ENCODE measurements at regions not wholly inside any gene's neighbourhood (a gene's known extent, or its start where the extent isn't known, plus 50 kb on each side); places are given as distances from the start of the nearest gene placed in this dataset.

DNA sequence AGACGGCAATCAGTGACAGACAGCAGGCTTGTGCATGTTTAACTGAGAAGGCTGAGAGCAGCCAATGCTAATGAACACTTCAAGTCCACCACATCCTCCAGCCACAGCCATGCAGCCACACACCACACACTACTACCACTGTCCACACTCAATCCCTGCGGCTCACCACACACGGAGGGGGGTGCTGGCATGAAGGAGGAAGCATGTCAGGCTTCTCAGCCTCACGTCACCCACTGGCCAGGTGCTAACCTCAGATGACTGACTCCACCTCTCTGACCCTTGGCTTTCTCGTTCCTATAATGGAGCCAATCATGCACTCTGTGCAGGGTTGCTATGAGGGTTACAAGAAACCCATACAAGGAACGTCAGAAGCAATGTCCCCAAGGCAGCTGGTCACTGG lies 165.4 kb upstream of the RNF32 start:
- Histone ChIP-seq H3K27ac (no peak overlapping the region), H3K4me1 (peaks cover 0 to 6% (median 0%) of the 10 kb centered on the region in 4 donors), H3K27me3 (no peaks in the 10 kb centered on the region), H3K36me3 (no peaks in the 10 kb centered on the region), H3K9me3 (no peaks in the 10 kb centered on the region), H3K4me3 (no peak overlapping the region)
- DNase-seq (no peak), ATAC-seq (ENCODE audit: low FRiP score in 2 of 2) (no peak)
- TF ChIP-seq, protein P1, sequence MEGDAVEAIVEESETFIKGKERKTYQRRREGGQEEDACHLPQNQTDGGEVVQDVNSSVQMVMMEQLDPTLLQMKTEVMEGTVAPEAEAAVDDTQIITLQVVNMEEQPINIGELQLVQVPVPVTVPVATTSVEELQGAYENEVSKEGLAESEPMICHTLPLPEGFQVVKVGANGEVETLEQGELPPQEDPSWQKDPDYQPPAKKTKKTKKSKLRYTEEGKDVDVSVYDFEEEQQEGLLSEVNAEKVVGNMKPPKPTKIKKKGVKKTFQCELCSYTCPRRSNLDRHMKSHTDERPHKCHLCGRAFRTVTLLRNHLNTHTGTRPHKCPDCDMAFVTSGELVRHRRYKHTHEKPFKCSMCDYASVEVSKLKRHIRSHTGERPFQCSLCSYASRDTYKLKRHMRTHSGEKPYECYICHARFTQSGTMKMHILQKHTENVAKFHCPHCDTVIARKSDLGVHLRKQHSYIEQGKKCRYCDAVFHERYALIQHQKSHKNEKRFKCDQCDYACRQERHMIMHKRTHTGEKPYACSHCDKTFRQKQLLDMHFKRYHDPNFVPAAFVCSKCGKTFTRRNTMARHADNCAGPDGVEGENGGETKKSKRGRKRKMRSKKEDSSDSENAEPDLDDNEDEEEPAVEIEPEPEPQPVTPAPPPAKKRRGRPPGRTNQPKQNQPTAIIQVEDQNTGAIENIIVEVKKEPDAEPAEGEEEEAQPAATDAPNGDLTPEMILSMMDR (IDR thresholded peaks at IDR 0.05), result no peak
- TF ChIP-seq POLR2A (IDR thresholded peaks at IDR 0.05) (no peak), EP300 (IDR thresholded peaks at IDR 0.05) (no peak), POLR2AphosphoS5 (IDR thresholded peaks at IDR 0.05) (no peak)
- WGBS, 2 donors, result 67 to 69% methylated on average over 6 of the region's 6 CpGs

DNA sequence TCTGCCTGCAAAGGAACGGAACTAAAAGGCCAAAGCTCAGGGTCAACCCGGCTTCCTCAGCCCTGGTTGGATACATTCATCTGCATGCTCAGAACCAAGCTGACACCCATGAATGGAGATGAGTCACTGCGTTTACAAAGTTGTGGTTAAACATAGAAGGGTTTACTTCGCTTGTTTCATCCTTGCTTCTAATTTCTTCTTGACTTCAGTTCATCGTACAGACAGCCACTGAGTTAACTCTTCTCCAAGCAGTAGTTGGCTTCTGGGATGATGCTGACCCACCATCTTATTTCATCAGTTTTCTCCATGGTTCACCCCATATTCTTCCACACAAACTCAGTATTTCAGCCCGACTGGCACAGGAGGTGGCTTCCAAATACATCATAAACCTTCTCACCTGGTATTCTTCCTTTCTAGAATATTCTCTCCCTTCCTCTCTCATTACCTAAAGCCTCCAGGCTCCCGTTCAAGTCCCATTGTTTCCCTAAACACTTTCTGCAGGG lies 166.3 kb upstream of the RNF32 start:
- no peak for ATAC-seq (ENCODE audit: low FRiP score in 2 of 2)
- H3K9me3 ChIP-seq, result no peaks in the 10 kb centered on the region
- 71 to 76% methylated on average over 7 of the region's 7 CpGs for WGBS, 2 donors
- TF ChIP-seq, protein P1 (IDR thresholded peaks at IDR 0.05), result no peak
- TF ChIP-seq EP300 (IDR thresholded peaks at IDR 0.05), result no peak
- no peak for TF ChIP-seq POLR2AphosphoS5 (IDR thresholded peaks at IDR 0.05)
- no peaks in the 10 kb centered on the region for H3K36me3 ChIP-seq
- no peaks in the 10 kb centered on the region for H3K27me3 ChIP-seq
- H3K4me1 ChIP-seq, result peaks cover 0 to 6% (median 0%) of the 10 kb centered on the region in 4 donors
- no peak for DNase-seq
- H3K4me3 ChIP-seq, result no peak overlapping the region
- H3K27ac ChIP-seq, result no peak overlapping the region

DNA sequence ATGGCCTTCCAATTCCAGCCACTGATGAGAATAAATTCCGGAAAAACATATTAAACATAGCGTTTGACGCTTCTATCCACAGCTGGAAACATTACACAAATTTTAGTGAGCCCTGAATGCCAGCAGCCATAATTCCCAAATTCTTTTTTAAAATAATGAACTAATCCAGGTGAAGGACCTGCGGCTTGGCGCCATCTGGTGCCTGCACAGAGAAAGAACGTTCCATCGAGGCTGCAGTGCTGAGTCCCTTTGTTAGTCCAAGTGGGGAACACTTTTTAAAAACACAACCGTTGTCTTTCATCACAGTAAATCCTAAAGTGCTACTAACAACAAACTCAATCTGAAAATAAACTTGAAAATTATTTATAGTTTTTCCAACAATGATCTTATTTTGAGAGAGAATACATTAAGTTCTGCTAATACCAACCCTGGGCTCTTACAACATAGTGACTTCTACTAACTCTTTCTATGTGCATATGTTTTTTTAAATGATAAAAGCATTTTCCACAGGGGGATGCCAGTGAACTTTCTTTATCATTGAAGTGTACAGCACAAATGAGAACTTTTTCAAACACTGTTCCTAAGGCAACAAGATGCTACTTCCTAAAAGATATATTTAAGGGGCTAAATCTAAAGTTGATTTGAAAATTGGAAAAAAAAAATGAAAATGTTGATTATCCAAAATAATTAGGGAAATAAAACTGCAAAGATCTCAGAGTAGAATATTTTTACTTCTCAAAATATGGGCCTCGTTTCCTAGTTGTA lies 166.9 kb upstream of the RNF32 start:
- Histone ChIP-seq H3K9me3 (no peaks in the 10 kb centered on the region), H3K4me3 (no peak overlapping the region), H3K27ac (no peak overlapping the region), H3K4me1 (peaks cover 0 to 6% (median 0%) of the 10 kb centered on the region in 4 donors), H3K36me3 (no peaks in the 10 kb centered on the region), H3K27me3 (no peaks in the 10 kb centered on the region)
- TF ChIP-seq POLR2AphosphoS5 (IDR thresholded peaks at IDR 0.05) (no peak), POLR2A (IDR thresholded peaks at IDR 0.05) (no peak), EP300 (IDR thresholded peaks at IDR 0.05) (no peak)
- TF ChIP-seq, protein P1 (IDR thresholded peaks at IDR 0.05), result peak; percentile 19 to 60 (median 40)
- DNase-seq (peak in 1 of 2 donors; percentile 50), ATAC-seq (ENCODE audit: low FRiP score in 2 of 2) (peak in 1 of 2 donors; percentile 46)
- 17 to 27% methylated on average over 9 of the region's 9 CpGs for WGBS, 2 donors

DNA sequence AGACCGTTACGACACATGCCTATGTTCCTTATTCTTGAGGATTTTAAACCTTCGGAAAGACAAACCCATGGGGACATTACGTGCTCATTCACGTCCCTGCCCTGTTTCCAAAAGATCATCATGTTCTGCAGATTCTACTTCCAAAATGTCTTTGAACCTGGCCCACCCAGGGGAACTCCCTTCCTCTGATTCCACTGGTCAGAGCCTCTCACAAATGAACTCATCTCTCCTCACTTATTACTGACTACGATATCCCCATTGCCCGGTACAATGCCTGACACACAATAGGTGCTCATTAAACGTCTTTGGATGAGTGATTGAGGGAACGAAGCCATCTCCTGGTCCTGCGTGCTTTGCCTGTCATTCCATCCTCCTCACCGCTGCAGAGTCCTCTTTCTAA lies 168.3 kb upstream of the RNF32 start:
- no peaks in the 10 kb centered on the region for H3K9me3 ChIP-seq
- no peak for TF ChIP-seq POLR2A (IDR thresholded peaks at IDR 0.05)
- 90 to 92% methylated on average over 11 of the region's 11 CpGs for WGBS, 2 donors
- H3K4me1 ChIP-seq, result peaks cover 0 to 6% (median 0%) of the 10 kb centered on the region in 4 donors
- H3K4me3 ChIP-seq, result no peak overlapping the region
- DNase-seq (no peak), ATAC-seq (ENCODE audit: low FRiP score in 2 of 2) (no peak)
- no peaks in the 10 kb centered on the region for H3K27me3 ChIP-seq
- H3K36me3 ChIP-seq, result no peaks in the 10 kb centered on the region
- no peak overlapping the region for H3K27ac ChIP-seq

GRCh38 chr7:156470399-156471320 lies 169.9 kb upstream of the RNF32 start:
- H3K27me3 ChIP-seq, result no peaks in the 10 kb centered on the region
- TF ChIP-seq POLR2AphosphoS5 (IDR thresholded peaks at IDR 0.05) (no peak), EP300 (IDR thresholded peaks at IDR 0.05) (no peak), POLR2A (IDR thresholded peaks at IDR 0.05) (no peak)
- TF ChIP-seq, protein P1 (IDR thresholded peaks at IDR 0.05), result no peak
- H3K4me3 ChIP-seq, result no peak overlapping the region
- no peak overlapping the region for H3K27ac ChIP-seq
- WGBS, 2 donors, result 94% methylated on average over 32 of the region's 32 CpGs
- H3K9me3 ChIP-seq, result no peaks in the 10 kb centered on the region
- H3K36me3 ChIP-seq, result no peaks in the 10 kb centered on the region
- ATAC-seq (ENCODE audit: low FRiP score in 2 of 2) (no peak), DNase-seq (peak in 1 of 2 donors; percentile 63)
- H3K4me1 ChIP-seq, result peaks cover 0 to 3% (median 0%) of the 10 kb centered on the region in 4 donors

Data from upper lobe of left lung (tissue), 6 donors.